Type B pancreatic cell (in vitro differentiated cells): ENCODE measurements at regions not wholly inside any gene's neighbourhood (a gene's known extent, or its start where the extent isn't known, plus 50 kb on each side); places are given as distances from the start of the nearest gene placed in this dataset.

Experiments
- DNase-seq: peaks from one replicate; pipeline ENCODE4 v3.0.0; 2021; ENCODE audit warnings: mixed read lengths; ENCODE audit not compliant: unreplicated experiment; ENCODE audit errors: extremely low spot score
- H3K27ac Mint-ChIP-seq: 2 replicates; pipeline ENCODE4 v1.8.0; 2021; ENCODE audit warnings: mild to moderate bottlenecking, mixed read lengths
- H3K27me3 Mint-ChIP-seq: 2 replicates; pipeline ENCODE4 v1.8.0; 2021; ENCODE audit warnings: mixed read lengths
- H3K36me3 Mint-ChIP-seq: 2 replicates; pipeline ENCODE4 v1.8.0; 2021; ENCODE audit warnings: mixed read lengths
- H3K4me1 Mint-ChIP-seq: one replicate; pipeline ENCODE4 v1.8.0; 2021; ENCODE audit warnings: mixed read lengths; ENCODE audit not compliant: unreplicated experiment
- H3K4me3 Mint-ChIP-seq: 2 replicates; pipeline ENCODE4 v1.8.0; 2021; ENCODE audit warnings: mild to moderate bottlenecking, mixed read lengths
- H3K9me3 Mint-ChIP-seq: 2 replicates; pipeline ENCODE4 v1.8.0; 2021; ENCODE audit warnings: mixed read lengths
- TF ChIP-seq, protein P1 (sequence below): fragments of 200-600 bp; sonication (generic); conservative IDR thresholded peaks from 2 replicates; pipeline ENCODE4 v1.5.0; 2021; ENCODE audit warnings: antibody characterized with exemption, mild to moderate bottlenecking

DNA sequence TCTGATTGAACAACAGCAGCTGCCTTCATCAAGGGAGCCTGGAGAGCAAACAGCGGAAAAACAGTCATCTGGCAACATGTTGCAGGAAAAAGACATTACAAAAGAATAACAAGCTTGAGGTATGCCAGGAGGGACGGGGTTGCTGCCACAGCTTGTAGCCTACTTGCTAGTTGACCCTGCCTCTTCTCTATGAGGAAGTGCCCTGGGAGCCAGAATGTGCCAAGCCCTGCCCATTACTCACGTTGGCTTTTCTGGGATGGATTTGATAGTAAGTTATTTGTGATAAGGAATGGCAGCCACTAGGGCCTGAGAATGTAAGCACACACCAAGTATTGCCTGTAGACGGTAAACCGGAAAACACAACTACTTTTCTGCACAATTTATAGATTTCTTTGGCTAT lies 113.5 kb upstream of the KIRREL3 start:
- peaks cover 3% of the 10 kb centered on the region for H3K9me3 Mint-ChIP-seq
- H3K4me1 Mint-ChIP-seq, result peaks cover 41% of the 10 kb centered on the region
- TF ChIP-seq, protein P1, sequence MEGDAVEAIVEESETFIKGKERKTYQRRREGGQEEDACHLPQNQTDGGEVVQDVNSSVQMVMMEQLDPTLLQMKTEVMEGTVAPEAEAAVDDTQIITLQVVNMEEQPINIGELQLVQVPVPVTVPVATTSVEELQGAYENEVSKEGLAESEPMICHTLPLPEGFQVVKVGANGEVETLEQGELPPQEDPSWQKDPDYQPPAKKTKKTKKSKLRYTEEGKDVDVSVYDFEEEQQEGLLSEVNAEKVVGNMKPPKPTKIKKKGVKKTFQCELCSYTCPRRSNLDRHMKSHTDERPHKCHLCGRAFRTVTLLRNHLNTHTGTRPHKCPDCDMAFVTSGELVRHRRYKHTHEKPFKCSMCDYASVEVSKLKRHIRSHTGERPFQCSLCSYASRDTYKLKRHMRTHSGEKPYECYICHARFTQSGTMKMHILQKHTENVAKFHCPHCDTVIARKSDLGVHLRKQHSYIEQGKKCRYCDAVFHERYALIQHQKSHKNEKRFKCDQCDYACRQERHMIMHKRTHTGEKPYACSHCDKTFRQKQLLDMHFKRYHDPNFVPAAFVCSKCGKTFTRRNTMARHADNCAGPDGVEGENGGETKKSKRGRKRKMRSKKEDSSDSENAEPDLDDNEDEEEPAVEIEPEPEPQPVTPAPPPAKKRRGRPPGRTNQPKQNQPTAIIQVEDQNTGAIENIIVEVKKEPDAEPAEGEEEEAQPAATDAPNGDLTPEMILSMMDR, result no peak
- H3K36me3 Mint-ChIP-seq, result no peaks in the 10 kb centered on the region
- no peak overlapping the region for H3K27ac Mint-ChIP-seq
- no peak overlapping the region for H3K4me3 Mint-ChIP-seq
- no peak for DNase-seq
- H3K27me3 Mint-ChIP-seq, result peaks cover 6% of the 10 kb centered on the region

DNA sequence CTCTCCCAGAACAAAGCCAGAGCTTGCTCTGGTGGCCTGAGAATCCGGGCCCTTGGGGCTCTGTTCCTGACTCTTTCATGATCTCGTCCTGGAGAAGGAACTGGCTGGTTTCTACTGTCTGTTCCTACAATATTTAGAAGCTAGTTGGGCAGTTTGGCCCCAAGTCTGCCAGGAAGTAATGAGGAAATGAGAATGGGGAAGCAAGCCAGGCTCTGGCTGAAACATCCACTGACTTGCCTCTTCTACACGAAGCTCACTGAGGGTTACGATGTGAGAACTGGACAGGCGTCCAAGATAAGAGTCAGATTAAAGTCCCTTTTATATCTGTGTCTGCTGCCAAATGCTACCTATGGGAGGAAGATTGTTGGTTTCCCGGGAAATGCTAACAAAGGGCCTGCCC lies 110.0 kb upstream of the KIRREL3 start:
- no peak overlapping the region for H3K4me3 Mint-ChIP-seq
- peaks cover 3% of the 10 kb centered on the region for H3K9me3 Mint-ChIP-seq
- DNase-seq, result no peak
- H3K27ac Mint-ChIP-seq, result no peak overlapping the region
- peaks cover 6% of the 10 kb centered on the region for H3K27me3 Mint-ChIP-seq
- H3K36me3 Mint-ChIP-seq, result no peaks in the 10 kb centered on the region
- TF ChIP-seq, protein P1, result no peak
- peaks cover 39% of the 10 kb centered on the region for H3K4me1 Mint-ChIP-seq

DNA sequence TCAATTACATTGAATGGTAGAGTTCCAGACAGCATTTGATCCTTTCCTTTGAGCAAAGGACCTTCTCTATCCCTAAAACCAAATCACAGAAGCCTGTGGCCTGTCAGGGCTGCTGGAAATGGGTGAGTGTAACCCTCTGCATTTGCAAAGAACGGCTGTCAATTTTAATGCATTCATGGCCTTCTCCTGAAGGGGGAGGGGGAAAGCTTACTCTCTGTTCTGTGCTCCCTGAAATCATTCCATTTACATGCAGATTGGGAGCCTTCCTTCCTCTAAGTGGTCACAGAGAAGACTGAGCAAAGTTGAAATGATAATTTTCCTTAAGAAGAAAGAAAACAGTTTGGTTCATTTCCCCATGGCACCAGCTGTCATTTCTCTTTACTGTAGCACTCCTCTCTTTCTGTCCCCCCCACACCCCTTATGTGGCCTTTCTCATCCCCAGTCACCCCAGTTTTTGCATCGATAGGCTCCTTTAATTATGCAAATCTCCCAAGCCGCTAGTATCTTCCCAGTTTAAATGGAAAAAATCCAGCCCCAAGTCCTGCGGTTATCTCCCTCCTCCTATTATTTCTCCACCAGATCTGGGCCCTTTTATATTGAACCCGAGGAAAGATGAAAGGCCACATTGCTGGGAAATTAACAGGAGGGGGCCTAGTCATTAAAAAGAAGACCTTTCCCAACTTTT lies 109.4 kb upstream of the KIRREL3 start:
- Mint-ChIP-seq H3K4me1 (peaks cover 45% of the 10 kb centered on the region), H3K27me3 (peaks cover 6% of the 10 kb centered on the region), H3K36me3 (no peaks in the 10 kb centered on the region), H3K27ac (no peak overlapping the region), H3K4me3 (no peak overlapping the region), H3K9me3 (peaks cover 3% of the 10 kb centered on the region)
- DNase-seq, result no peak
- TF ChIP-seq, protein P1, result no peak

DNA sequence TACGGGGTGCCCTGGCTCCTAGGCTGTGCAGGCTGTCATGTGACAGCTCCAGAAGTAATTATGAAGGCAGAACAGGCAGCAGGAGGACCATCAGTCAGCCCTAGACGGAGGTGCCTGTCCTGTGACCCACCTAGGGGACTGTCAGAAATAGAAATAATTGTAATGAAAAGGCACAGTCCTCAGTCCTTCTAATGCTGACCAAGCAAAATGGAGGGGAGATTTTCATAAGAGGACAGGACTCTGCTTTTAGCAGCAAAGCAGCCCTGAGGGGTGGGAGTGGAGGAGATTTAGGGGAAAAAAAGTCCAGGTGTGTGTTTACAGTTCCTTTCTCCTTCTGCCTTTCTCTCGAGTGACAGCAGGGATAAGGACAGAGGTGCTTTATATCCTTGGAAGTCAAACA lies 108.3 kb upstream of the KIRREL3 start:
- H3K4me1 Mint-ChIP-seq, result peaks cover 42% of the 10 kb centered on the region
- no peak for DNase-seq
- H3K9me3 Mint-ChIP-seq, result no peaks in the 10 kb centered on the region
- H3K27me3 Mint-ChIP-seq, result peaks cover 6% of the 10 kb centered on the region
- TF ChIP-seq, protein P1, result no peak
- no peaks in the 10 kb centered on the region for H3K36me3 Mint-ChIP-seq
- H3K27ac Mint-ChIP-seq, result no peak overlapping the region
- H3K4me3 Mint-ChIP-seq, result no peak overlapping the region

DNA sequence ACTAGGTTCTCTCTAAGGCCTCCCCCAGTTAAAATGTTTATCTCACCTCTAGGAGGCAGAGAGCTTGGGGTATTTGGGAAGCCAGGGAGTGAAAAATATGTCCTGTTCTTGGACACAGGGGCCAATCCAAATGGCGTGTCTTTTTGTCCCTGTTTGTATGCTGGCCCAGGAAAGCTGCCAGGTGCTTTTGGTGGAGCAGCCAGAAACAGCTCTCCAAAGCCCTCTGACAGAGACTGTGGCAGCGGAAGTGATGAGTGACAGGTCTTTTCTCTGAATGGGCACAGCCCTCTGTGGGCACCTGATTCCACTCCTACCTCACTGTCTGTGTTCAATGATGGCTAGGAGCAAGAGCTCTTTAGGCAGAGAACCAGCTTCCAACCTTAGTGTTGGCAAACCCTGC lies 106.4 kb upstream of the KIRREL3 start:
- no peaks in the 10 kb centered on the region for H3K36me3 Mint-ChIP-seq
- no peak overlapping the region for H3K4me3 Mint-ChIP-seq
- H3K9me3 Mint-ChIP-seq, result no peaks in the 10 kb centered on the region
- TF ChIP-seq, protein P1, result no peak
- H3K27ac Mint-ChIP-seq, result no peak overlapping the region
- H3K4me1 Mint-ChIP-seq, result peaks cover 42% of the 10 kb centered on the region
- DNase-seq, result no peak
- H3K27me3 Mint-ChIP-seq, result peaks cover 6% of the 10 kb centered on the region
